K562 (cell line): ENCODE measurements at regions not wholly inside any gene's neighbourhood (a gene's known extent, or its start where the extent isn't known, plus 50 kb on each side); places are given as distances from the start of the nearest gene placed in this dataset.

Source experiments
- ATAC-seq: fragments of 200-7000 bp; cut with Tn5 transposase; 3 replicates; pipeline ENCODE4 v1.9.1; 2020; ENCODE audit warnings: moderate library complexity
- BruUV-seq: library from RNA; stranded (reverse); fragments of 400-500 nt; replicated peaks from 2 replicates; lab custom pipeline; 2021; lab: Mats Ljungman, UMichigan
- CTCF ChIA-PET: fragments of 300-600 bp; formaldehyde crosslinking; extraction: SDS; loops from one replicate; lab custom pipeline; 2021; ENCODE audit warnings: low intra/inter-chr PET ratio; lab: Yijun Ruan, JAX
- POLR2A ChIA-PET: fragments of 300-600, 350-650 bp; sonication (Branson Sonifier 250); formaldehyde crosslinking; extraction: SDS; loops from one replicate; lab custom pipeline; 2021; ENCODE audit warnings: antibody characterized with exemption, inconsistent platforms; lab: Yijun Ruan, JAX
- DNase-seq, 4 experiments: peaks; one replicate each; pipeline versions ENCODE4 v3.0.0 to v3.0.0-alpha.2; 2011 to 2018; ENCODE audit warnings: low spot score in 3 of 4, mixed read lengths in 3 of 4; ENCODE audit errors: extremely low read depth in 1 of 4
- FAIRE-seq: peaks from 2 replicates; lab custom pipeline; 2011; peaks lifted over from hg19 to GRCh38; lab: Jason Lieb, UNC
- H2AFZ ChIP-seq: 2 replicates; pipeline ENCODE4 v1.6.0; 2011; ENCODE audit warnings: low read depth, low read length, control low read depth, inconsistent platforms
- H3K27ac ChIP-seq: fragments of 200-600 bp; 3 replicates; pipeline ENCODE4 v1.8.0; 2011; ENCODE audit warnings: low read depth, mild to moderate bottlenecking, control low read depth, inconsistent platforms, low read length, moderate library complexity, mixed read lengths; ENCODE audit errors: extremely low read depth
- H3K27me3 ChIP-seq, 2 experiments: fragments of 300-600 bp in 1 of 2; 2 replicates in 1 of 2; 3 replicates in 1 of 2; pipeline versions ENCODE4 v1.6.0 to v1.8.0; 2011; ENCODE audit warnings: inconsistent platforms in 2 of 2, low read length in 2 of 2, mild to moderate bottlenecking in 1 of 2, mixed read lengths in 1 of 2, moderate library complexity in 1 of 2; ENCODE audit not compliant: control insufficient read depth in 2 of 2, insufficient read depth in 2 of 2
- H3K36me3 ChIP-seq: fragments of 300-600 bp; 3 replicates; pipeline ENCODE4 v1.8.0; 2011; ENCODE audit warnings: mild to moderate bottlenecking, low read length, inconsistent platforms; ENCODE audit not compliant: control insufficient read depth, insufficient read depth
- H3K4me1 ChIP-seq, 2 experiments: fragments of 200-600 bp in 1 of 2; replicated peaks in 1 of 2; 2 replicates in 1 of 2; 3 replicates in 1 of 2; pipeline versions ENCODE4 v1.5.1 to v1.8.0; 2011; ENCODE audit warnings: inconsistent platforms in 2 of 2, low read length in 2 of 2, mild to moderate bottlenecking in 1 of 2, mixed read lengths in 1 of 2, moderate library complexity in 1 of 2; ENCODE audit not compliant: control insufficient read depth in 2 of 2, insufficient read depth in 2 of 2
- H3K4me2 ChIP-seq: 2 replicates; pipeline ENCODE4 v1.6.1; 2011; ENCODE audit warnings: low read length, control low read depth, inconsistent platforms, mixed read lengths; ENCODE audit not compliant: insufficient read depth
- H3K4me3 ChIP-seq: fragments of 200-600 bp; sonication (generic), shearing (Covaris generic); 2 replicates; pipeline ENCODE4 v1.5.1; 2016; ENCODE audit warnings: control low read depth, inconsistent platforms
- H3K79me2 ChIP-seq: fragments of 200-600 bp; 3 replicates; pipeline ENCODE4 v1.8.0; 2011; ENCODE audit warnings: low read length, inconsistent platforms; ENCODE audit not compliant: control insufficient read depth, insufficient read depth
- H3K9ac ChIP-seq, 2 experiments: 2 replicates each; pipeline versions ENCODE4 v1.6.0 to v1.6.1; 2011; ENCODE audit warnings: low read depth in 2 of 2, low read length in 2 of 2, control low read depth in 1 of 2, inconsistent platforms in 1 of 2, mild to moderate bottlenecking in 1 of 2, mixed read lengths in 1 of 2; ENCODE audit not compliant: insufficient read depth in 1 of 2
- H3K9me1 ChIP-seq: one replicate; pipeline ENCODE4 v1.6.0; 2011; ENCODE audit warnings: inconsistent platforms, mild to moderate bottlenecking, low read length, moderate library complexity; ENCODE audit not compliant: control insufficient read depth, insufficient read depth
- H3K9me3 ChIP-seq: replicated peaks from 2 replicates; pipeline ENCODE4 v1.5.1; 2011; ENCODE audit warnings: low read depth, low read length, inconsistent platforms; ENCODE audit not compliant: control insufficient read depth, insufficient read depth
- H4K20me1 ChIP-seq: replicated peaks from 2 replicates; pipeline ENCODE4 v1.6.1; 2011; ENCODE audit warnings: low read length, inconsistent platforms, mixed read lengths; ENCODE audit not compliant: control insufficient read depth, insufficient read depth
- GTF2F1 ChIP-seq: IDR thresholded peaks from 2 replicates; pipeline ENCODE4 v1.6.1; 2011; ENCODE audit warnings: low read depth, low read length, improper control_type of control experiment
- LCOR ChIP-seq: sonication (generic); formaldehyde crosslinking; IDR thresholded peaks from 2 replicates; pipeline ENCODE4 v1.8.0; 2022; ENCODE audit warnings: mild to moderate bottlenecking, missing genetic modification reagents
- MTA1 ChIP-seq: fragments of 450-650 bp; IDR thresholded peaks from 2 replicates; pipeline ENCODE4 v1.6.1; 2017; ENCODE audit warnings: borderline replicate concordance
- MTA3 ChIP-seq: fragments of 450-650 bp; formaldehyde crosslinking; IDR thresholded peaks from 2 replicates; pipeline ENCODE4 v1.6.1; 2017; ENCODE audit warnings: mild to moderate bottlenecking, borderline replicate concordance
- NCOA6 ChIP-seq: fragments of 450-650 bp; IDR thresholded peaks from 2 replicates; pipeline ENCODE4 v1.6.1; 2017; ENCODE audit warnings: mild to moderate bottlenecking
- RAD21 ChIP-seq, 2 experiments: fragments of 250-450 bp in 1 of 2; fragments of 450-650 bp in 1 of 2; sonication (Bioruptor Pico) in 1 of 2; formaldehyde crosslinking in 1 of 2; IDR thresholded peaks in 1 of 2; conservative IDR thresholded peaks in 1 of 2; 2 replicates each; pipeline versions ENCODE4 v1.4.0 to v1.8.0; 2020 to 2022; ENCODE audit warnings: mild to moderate bottlenecking in 2 of 2, moderate library complexity in 1 of 2
- RBM14 ChIP-seq: fragments of 200-400 bp; formaldehyde crosslinking; IDR thresholded peaks from 2 replicates; pipeline ENCODE4 v1.6.1; 2018; ENCODE audit warnings: low read depth, mild to moderate bottlenecking, low read length, moderate library complexity, borderline replicate concordance; ENCODE audit not compliant: insufficient read depth
- TAF9B ChIP-seq: fragments of 450-650 bp; IDR thresholded peaks from 2 replicates; pipeline ENCODE4 v1.6.1; 2018; ENCODE audit warnings: mild to moderate bottlenecking; ENCODE audit not compliant: partially characterized antibody
- ZNF12 ChIP-seq: sonication (generic); formaldehyde crosslinking; IDR thresholded peaks from 2 replicates; pipeline ENCODE4 v1.4.0; 2020; ENCODE audit warnings: mild to moderate bottlenecking, missing genetic modification reagents
- ZNF41 ChIP-seq: fragments of 250-450 bp; sonication (Bioruptor Pico); conservative IDR thresholded peaks from 2 replicates; pipeline ENCODE4 v1.4.0; 2020; ENCODE audit warnings: mild to moderate bottlenecking
- ZNF57 ChIP-seq: fragments of 450-650 bp; formaldehyde crosslinking; IDR thresholded peaks from 2 replicates; pipeline ENCODE4 v1.4.0; 2020; ENCODE audit warnings: mild to moderate bottlenecking, moderate library complexity
- WGBS: fragments of 100-300 bp; shearing (Covaris generic); methylation state at CpG from one replicate; pipeline ENCODE4 v1.1.6; 2016; ENCODE audit warnings: low coverage, mixed read lengths; ENCODE audit not compliant: insufficient coverage; ENCODE audit errors: missing lambda C conversion rate; 5-methylcytosine and 5-hydroxymethylcytosine counted together
- in situ Hi-C: fragments of 300-500 bp; cut with MboI; formaldehyde crosslinking; loops from 4 replicates; pipeline ENCODE4 v1.15.0; 2018; ENCODE audit warnings: inconsistent platforms, mixed read lengths
- intact Hi-C: fragments of 100-400 bp; cut with micrococcal nuclease; formaldehyde crosslinking; loops from 2 replicates; pipeline ENCODE4 v1.14.2; 2022
- TF ChIP-seq, protein P1 (sequence below): fragments of 250-450 bp; sonication (Bioruptor Pico); IDR thresholded peaks from 2 replicates; pipeline ENCODE4 v1.4.0; 2020; ENCODE audit warnings: mild to moderate bottlenecking, moderate library complexity, borderline replicate concordance

DNA sequence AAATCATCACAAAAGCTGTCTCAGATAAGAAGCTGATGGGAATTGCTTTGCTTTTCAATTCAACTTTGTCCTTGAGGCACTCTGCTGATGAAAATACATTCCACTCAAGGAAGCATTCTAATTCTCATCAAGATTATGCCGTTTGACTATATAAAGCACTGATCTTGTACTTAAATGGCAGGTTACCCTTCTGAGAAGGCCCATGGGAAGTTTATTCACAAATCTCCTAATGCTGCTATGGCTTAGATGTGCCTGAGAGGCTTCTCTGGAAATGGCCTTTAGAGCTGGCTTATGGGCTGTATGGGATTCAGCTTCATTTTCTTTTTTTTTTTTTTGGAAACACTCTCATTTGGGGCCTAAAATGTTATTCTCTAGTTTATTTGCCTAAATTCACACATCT is 69.7 kb upstream of the ARNT2 start:
- no peak overlapping the region for H3K9ac ChIP-seq
- no peak overlapping the region for H3K4me3 ChIP-seq
- CTCF ChIA-PET: no interaction called here
- no peak overlapping the region for H3K4me2 ChIP-seq
- no peaks in the 10 kb centered on the region; the same call in 1 of the 2 replicates for H3K9me3 ChIP-seq
- FAIRE-seq: no peak
- H3K36me3 ChIP-seq: no peaks in the 10 kb centered on the region
- no peaks in the 10 kb centered on the region for H4K20me1 ChIP-seq
- intact Hi-C loops: no loop called here
- WGBS: 0% methylated on average over 1 of the region's 1 CpG
- peaks cover 0 to 4% of the 10 kb centered on the region in 2 experiments; a peak in 1 of 5 replicates for H3K4me1 ChIP-seq
- H3K9me1 ChIP-seq: no peaks in the 10 kb centered on the region
- in situ Hi-C loops: no loop called here
- H2AFZ ChIP-seq: no peak overlapping the region
- POLR2A ChIA-PET: no interaction called here
- no peaks in the 10 kb centered on the region for H3K79me2 ChIP-seq
- ATAC-seq: no peak
- H3K27me3 ChIP-seq: peaks cover 5 to 20% of the 10 kb centered on the region in 2 experiments; a peak in 3 of 5 replicates
- H3K27ac ChIP-seq: no peak overlapping the region
- no peak for DNase-seq
- BruUV-seq: no TSS peak
- TF ChIP-seq ZNF41 (CRISPR knock-in tag) (no peak), GTF2F1 (no peak), NCOA6 (no peak), LCOR (CRISPR knock-in tag) (no peak), RBM14 (no peak), RAD21 (CRISPR knock-in tag; conservative IDR thresholded peaks at IDR 0.05 in 1 of 2, IDR thresholded peaks at IDR 0.05 in 1 of 2) (no peak), ZNF57 (CRISPR knock-in tag) (no peak), MTA1 (no peak), TAF9B (no peak), MTA3 (no peak), ZNF12 (CRISPR knock-in tag) (no peak)
- TF ChIP-seq, protein P1, sequence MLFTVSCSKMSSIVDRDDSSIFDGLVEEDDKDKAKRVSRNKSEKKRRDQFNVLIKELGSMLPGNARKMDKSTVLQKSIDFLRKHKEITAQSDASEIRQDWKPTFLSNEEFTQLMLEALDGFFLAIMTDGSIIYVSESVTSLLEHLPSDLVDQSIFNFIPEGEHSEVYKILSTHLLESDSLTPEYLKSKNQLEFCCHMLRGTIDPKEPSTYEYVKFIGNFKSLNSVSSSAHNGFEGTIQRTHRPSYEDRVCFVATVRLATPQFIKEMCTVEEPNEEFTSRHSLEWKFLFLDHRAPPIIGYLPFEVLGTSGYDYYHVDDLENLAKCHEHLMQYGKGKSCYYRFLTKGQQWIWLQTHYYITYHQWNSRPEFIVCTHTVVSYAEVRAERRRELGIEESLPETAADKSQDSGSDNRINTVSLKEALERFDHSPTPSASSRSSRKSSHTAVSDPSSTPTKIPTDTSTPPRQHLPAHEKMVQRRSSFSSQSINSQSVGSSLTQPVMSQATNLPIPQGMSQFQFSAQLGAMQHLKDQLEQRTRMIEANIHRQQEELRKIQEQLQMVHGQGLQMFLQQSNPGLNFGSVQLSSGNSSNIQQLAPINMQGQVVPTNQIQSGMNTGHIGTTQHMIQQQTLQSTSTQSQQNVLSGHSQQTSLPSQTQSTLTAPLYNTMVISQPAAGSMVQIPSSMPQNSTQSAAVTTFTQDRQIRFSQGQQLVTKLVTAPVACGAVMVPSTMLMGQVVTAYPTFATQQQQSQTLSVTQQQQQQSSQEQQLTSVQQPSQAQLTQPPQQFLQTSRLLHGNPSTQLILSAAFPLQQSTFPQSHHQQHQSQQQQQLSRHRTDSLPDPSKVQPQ (CRISPR knock-in tag): no peak
